Esophagus squamous epithelium (tissue), 4 donors: ENCODE measurements at regions not wholly inside any gene's neighbourhood (a gene's known extent, or its start where the extent isn't known, plus 50 kb on each side); places are given as distances from the start of the nearest gene placed in this dataset.

Experiments
- POLR2A ChIP-seq, 4 donors: fragments of 450-650 bp; IDR thresholded peaks; one replicate each; pipeline ENCODE4 v1.6.1; 2017; ENCODE audit warnings: antibody characterized with exemption in 4 of 4, mild to moderate bottlenecking in 4 of 4, moderate library complexity in 3 of 4
- TF ChIP-seq, protein P1 (sequence below), 6 experiments: fragments of 450-650 bp in 4 of 6; fragments of 200-600 bp in 2 of 6; sonication (generic) in 2 of 6; IDR thresholded peaks; one replicate each; pipeline ENCODE4 v1.5.1; 2016 to 2019; ENCODE audit warnings: antibody characterized with exemption in 6 of 6, mild to moderate bottlenecking in 4 of 6, moderate library complexity in 4 of 6

- TF ChIP-seq, protein P1, sequence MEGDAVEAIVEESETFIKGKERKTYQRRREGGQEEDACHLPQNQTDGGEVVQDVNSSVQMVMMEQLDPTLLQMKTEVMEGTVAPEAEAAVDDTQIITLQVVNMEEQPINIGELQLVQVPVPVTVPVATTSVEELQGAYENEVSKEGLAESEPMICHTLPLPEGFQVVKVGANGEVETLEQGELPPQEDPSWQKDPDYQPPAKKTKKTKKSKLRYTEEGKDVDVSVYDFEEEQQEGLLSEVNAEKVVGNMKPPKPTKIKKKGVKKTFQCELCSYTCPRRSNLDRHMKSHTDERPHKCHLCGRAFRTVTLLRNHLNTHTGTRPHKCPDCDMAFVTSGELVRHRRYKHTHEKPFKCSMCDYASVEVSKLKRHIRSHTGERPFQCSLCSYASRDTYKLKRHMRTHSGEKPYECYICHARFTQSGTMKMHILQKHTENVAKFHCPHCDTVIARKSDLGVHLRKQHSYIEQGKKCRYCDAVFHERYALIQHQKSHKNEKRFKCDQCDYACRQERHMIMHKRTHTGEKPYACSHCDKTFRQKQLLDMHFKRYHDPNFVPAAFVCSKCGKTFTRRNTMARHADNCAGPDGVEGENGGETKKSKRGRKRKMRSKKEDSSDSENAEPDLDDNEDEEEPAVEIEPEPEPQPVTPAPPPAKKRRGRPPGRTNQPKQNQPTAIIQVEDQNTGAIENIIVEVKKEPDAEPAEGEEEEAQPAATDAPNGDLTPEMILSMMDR (IDR thresholded peaks at IDR 0.05) = no peak
- no peak for TF ChIP-seq POLR2A (IDR thresholded peaks at IDR 0.05)
Measured at GRCh38 chr3:22377421-22377820, 626.4 kb upstream of the ZNF385D start.
